Cardiac fibroblast (primary cell): ENCODE measurements at regions not wholly inside any gene's neighbourhood (a gene's known extent, or its start where the extent isn't known, plus 50 kb on each side); places are given as distances from the start of the nearest gene placed in this dataset.
A peak's percentile ranks its signal among the peaks of the same experiment; 100 is the strongest.

Experiments
- DNase-seq, 2 donors: peaks; one replicate each; pipeline versions ENCODE4 v3.0.0 to v3.0.0-alpha.2; 2010; ENCODE audit warnings: low read depth in 2 of 2
- H3K4me3 ChIP-seq, 2 donors: replicated peaks in 1 of 2; 1 replicate in 1 of 2; 2 replicates in 1 of 2; pipeline ENCODE4 v1.5.1; 2011; ENCODE audit warnings: low read depth in 2 of 2, low read length in 2 of 2, mild to moderate bottlenecking in 2 of 2, moderate library complexity in 1 of 2
- TF ChIP-seq, protein P1 (sequence below): IDR thresholded peaks from one replicate; pipeline ENCODE4 v1.5.1; 2011; ENCODE audit warnings: low read depth, mild to moderate bottlenecking, low read length, inconsistent platforms

DNA sequence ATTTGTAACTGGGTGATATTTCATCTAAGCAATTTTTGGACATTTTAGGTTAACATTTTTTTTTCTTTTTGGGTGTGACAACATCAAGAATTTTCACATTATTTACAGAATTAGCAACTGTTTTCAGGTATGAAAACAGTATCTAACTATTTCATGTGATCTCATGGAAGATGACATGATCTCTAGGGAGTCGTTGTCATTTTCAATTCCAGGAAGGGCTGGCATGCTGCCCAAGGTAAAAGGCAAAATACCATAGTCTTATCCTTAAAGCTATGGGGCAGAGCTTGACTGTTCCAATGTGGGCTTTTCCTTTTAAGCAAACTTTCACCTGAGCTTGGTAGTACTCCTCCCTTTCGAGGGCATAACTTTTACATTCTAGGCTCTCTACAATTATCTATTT lies 443.7 kb downstream of the DSEL start:
- no peak overlapping the region for H3K4me3 ChIP-seq
- TF ChIP-seq, protein P1, sequence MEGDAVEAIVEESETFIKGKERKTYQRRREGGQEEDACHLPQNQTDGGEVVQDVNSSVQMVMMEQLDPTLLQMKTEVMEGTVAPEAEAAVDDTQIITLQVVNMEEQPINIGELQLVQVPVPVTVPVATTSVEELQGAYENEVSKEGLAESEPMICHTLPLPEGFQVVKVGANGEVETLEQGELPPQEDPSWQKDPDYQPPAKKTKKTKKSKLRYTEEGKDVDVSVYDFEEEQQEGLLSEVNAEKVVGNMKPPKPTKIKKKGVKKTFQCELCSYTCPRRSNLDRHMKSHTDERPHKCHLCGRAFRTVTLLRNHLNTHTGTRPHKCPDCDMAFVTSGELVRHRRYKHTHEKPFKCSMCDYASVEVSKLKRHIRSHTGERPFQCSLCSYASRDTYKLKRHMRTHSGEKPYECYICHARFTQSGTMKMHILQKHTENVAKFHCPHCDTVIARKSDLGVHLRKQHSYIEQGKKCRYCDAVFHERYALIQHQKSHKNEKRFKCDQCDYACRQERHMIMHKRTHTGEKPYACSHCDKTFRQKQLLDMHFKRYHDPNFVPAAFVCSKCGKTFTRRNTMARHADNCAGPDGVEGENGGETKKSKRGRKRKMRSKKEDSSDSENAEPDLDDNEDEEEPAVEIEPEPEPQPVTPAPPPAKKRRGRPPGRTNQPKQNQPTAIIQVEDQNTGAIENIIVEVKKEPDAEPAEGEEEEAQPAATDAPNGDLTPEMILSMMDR = no peak
- peak in 1 of 2 donors; percentile 7 for DNase-seq

DNA sequence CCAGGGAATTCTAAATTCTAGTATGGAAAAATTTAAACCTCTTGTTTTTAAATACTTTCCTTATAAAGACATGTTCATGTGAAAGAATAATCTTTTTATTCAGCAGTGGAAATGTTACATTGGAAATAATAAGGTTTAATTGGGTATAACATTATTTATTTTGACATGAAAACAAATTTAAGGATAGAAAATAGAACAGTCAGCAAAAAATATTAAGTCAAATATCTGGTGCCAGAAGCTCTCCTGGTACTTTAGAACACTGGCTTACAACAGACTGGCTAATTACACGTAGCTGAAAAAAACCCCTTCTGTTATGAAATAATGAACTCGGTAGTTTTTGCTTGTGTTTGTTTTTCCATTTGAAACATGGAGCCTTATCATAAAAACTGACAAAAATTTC lies 447.9 kb downstream of the DSEL start:
- no peak for DNase-seq
- no peak overlapping the region for H3K4me3 ChIP-seq
- TF ChIP-seq, protein P1 = no peak

DNA sequence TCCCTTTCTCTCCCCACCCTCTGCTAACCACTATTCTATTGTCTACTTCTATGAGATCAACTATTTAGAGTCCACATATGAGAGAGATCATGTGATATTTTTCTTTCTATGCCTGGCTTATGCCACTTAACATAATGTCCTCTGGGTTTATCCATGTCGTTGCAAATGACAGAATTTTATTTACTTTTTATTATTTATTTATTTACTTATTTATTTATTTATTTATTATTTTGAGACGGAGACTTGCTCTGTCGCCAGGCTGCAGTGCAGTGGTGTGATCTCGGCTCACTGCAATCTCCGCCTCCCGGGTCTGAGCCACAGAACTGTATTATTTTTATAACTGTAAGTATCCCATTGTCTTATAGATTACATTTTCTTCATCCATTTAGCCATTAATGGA lies 443.4 kb upstream of the CDH19 start:
- TF ChIP-seq, protein P1 = no peak
- DNase-seq = no peak

DNA sequence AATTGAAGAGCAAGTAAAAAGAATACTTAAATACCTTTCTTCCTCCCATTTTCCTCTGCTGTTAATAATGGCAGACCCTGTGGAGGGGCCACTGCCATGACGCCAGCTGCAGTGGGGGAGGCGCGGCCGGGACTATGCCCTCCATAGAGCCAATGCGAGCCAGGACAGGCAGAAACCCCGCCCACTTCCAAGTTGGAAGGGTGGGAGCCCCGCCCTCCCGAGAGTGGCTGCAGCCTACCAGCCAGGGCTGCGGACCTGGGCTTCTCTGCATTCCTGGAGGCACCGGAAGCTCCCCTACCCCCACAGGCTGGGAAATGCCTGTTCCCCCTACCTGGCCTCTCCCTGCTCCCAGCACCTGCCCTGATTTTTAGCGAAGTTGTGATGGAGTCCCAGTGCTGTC lies 439.4 kb upstream of the CDH19 start:
- TF ChIP-seq, protein P1 = no peak
- DNase-seq = no peak
- no peak overlapping the region for H3K4me3 ChIP-seq

More for the DNA sequence above, 443.4 kb upstream of the CDH19 start:
- H3K4me3 ChIP-seq = no peak overlapping the region

DNA sequence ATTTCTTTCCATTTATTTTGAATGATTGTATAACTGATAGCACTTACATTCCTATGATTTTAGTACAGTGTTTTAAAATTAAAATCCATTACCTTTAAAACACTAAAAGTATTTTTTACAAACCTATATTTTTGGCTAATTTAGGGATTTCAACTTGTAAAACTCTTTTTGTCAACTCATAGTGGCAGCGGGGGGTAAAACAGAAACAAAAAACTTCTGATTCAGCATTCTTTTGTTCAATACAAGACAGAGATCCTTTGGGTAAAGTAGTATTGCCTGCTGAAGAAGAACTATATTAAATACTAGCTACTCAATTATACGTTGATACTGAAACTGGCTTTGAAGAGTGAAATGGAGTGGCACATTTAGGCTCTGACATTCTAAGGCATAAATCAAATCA lies 437.4 kb upstream of the CDH19 start:
- no peak for DNase-seq
- TF ChIP-seq, protein P1 = no peak
- no peak overlapping the region for H3K4me3 ChIP-seq

DNA sequence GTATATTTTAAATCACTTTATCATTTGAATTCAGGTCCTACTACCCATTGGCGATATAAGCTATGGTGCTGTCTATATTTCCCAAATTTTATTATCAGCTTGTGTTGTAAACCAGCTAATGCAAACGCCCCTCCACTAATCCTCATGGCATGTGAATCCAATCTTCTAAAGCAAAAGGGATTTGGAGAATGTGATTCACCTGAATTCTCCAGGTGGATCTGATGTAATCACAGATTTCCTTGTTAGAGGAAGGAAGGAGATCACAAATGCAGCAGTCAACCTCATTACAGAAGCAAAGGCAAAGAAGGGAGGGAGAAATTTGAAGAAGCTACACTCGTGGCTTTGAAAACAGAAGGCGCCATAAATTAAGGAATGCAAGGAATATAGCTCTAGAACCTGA lies 431.1 kb upstream of the CDH19 start:
- no peak overlapping the region for H3K4me3 ChIP-seq
- TF ChIP-seq, protein P1 = no peak
- DNase-seq = no peak

DNA sequence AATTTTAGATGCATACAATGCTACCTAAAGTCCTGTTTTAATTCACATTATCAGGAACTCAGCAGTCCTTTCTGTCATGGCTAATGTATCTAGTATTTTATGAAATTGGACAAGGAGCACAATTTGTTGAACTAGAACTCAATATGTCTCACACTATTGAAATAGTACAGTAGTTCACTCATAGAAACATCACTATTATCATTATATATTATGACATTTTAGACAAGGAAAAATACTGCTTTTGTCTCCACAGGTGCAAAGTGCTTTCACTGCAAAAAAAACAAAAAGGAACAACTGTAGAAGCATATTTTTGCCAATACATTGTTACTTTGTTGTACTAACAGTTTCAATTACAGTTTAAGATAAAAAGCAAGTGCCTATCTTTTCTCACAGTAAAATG lies 419.2 kb upstream of the CDH19 start:
- TF ChIP-seq, protein P1 = no peak
- DNase-seq = no peak

More for the DNA sequence above, 419.2 kb upstream of the CDH19 start:
- no peak overlapping the region for H3K4me3 ChIP-seq
